ENCODE measurements at regions not wholly inside any gene's neighbourhood (a gene's known extent, or its start where the extent isn't known, plus 50 kb on each side); places are given as distances from the start of the nearest gene placed in this dataset.

GRCh38 chr1:209223791-209224190, 359.7 kb upstream of the CAMK1G start:
- in situ Hi-C loops (cut with HindIII; ENCODE audit: low pct_unique_long_range_greater_than_20kb, low sequenced_read_pairs) = no loop called here
- CTCF ChIA-PET = no interaction called here
- Histone ChIP-seq H3K27me3 (ENCODE audit: control insufficient read depth, insufficient read depth, low read length) (no peaks in the 10 kb centered on the region), H3K4me1 (ENCODE audit: control insufficient read depth, insufficient read depth, low read length) (no peaks in the 10 kb centered on the region), H3K36me3 (ENCODE audit: control insufficient read depth, insufficient read depth, low read length) (no peaks in the 10 kb centered on the region), H3K27ac (ENCODE audit: low read length) (no peak overlapping the region), H3K4me3 (ENCODE audit: low read depth in 2 of 2, low read length in 2 of 2) (no peak overlapping the region), H3K9me3 (ENCODE audit: control insufficient read depth, insufficient read depth, low read depth, low read length) (no peaks in the 10 kb centered on the region)
- POLR2A ChIA-PET = interaction anchor here (0.6 kb wide), 1 partner anchor 127 kb away, joined by 6 read pairs; no protein-coding TSS in a partner anchor
- ATAC-seq (no peak), DNase-seq (ENCODE audit: low read depth, low spot score) (no peak)
- no TSS peak for BruUV-seq (replicated peaks)
- TF ChIP-seq SIN3A (IDR thresholded peaks at IDR 0.05; ENCODE audit: borderline replicate concordance, insufficient read depth, low read depth, low read length) = no peak
- TF ChIP-seq CTCF (IDR thresholded peaks at IDR 0.05) = no peak
- no peak for TF ChIP-seq POLR2AphosphoS5 (IDR thresholded peaks at IDR 0.05; ENCODE audit: low read depth, low read length)
- TF ChIP-seq REST (IDR thresholded peaks at IDR 0.05; ENCODE audit: insufficient read depth in 1 of 2, low read depth in 2 of 2, low read length in 1 of 2) = no peak
- no peak for TF ChIP-seq TCF7L2 (IDR thresholded peaks at IDR 0.05; ENCODE audit: low read depth, low read length)
- intact Hi-C loops (cut with micrococcal nuclease; ENCODE audit: unreplicated experiment) = no loop called here

DNA sequence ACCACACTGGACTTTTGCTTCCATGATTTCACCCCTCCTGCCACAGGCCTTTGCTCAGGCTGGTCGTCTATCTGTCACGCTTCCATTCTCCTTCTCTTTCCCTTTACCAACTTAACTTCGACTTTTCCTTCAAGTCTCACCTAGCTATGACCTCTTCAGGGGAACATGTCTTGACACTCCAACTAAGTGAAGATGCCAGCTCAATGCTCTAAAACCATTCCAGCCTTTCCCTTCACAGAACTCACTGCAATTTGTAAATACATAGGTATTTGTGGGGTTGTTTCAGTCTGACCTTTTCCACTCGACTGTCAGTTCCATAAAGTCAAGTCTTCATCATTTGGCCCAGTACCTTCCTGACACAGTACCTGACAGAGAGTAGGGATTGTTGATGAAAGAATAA, 358.6 kb upstream of the CAMK1G start:
- Histone ChIP-seq H3K4me3 (ENCODE audit: low read depth in 2 of 2, low read length in 2 of 2) (no peak overlapping the region), H3K27me3 (ENCODE audit: control insufficient read depth, insufficient read depth, low read length) (no peaks in the 10 kb centered on the region), H3K27ac (ENCODE audit: low read length) (no peak overlapping the region), H3K9me3 (ENCODE audit: control insufficient read depth, insufficient read depth, low read depth, low read length) (no peaks in the 10 kb centered on the region), H3K4me1 (ENCODE audit: control insufficient read depth, insufficient read depth, low read length) (no peaks in the 10 kb centered on the region), H3K36me3 (ENCODE audit: control insufficient read depth, insufficient read depth, low read length) (no peaks in the 10 kb centered on the region)
- DNase-seq (ENCODE audit: low read depth, low spot score) = no peak
- intact Hi-C loops (cut with micrococcal nuclease; ENCODE audit: unreplicated experiment) = no loop called here
- TF ChIP-seq CTCF (IDR thresholded peaks at IDR 0.05) (no peak), SIN3A (IDR thresholded peaks at IDR 0.05; ENCODE audit: borderline replicate concordance, insufficient read depth, low read depth, low read length) (no peak), TCF7L2 (IDR thresholded peaks at IDR 0.05; ENCODE audit: low read depth, low read length) (no peak), REST (IDR thresholded peaks at IDR 0.05; ENCODE audit: insufficient read depth in 1 of 2, low read depth in 2 of 2, low read length in 1 of 2) (no peak), POLR2AphosphoS5 (IDR thresholded peaks at IDR 0.05; ENCODE audit: low read depth, low read length) (no peak)
- CTCF ChIA-PET = no interaction called here
- no peak for ATAC-seq
- POLR2A ChIA-PET = no interaction called here
- BruUV-seq (replicated peaks) = no TSS peak
- in situ Hi-C loops (cut with HindIII; ENCODE audit: low pct_unique_long_range_greater_than_20kb, low sequenced_read_pairs) = no loop called here
